ENCODE measurements at regions not wholly inside any gene's neighbourhood (a gene's known extent, or its start where the extent isn't known, plus 50 kb on each side); places are given as distances from the start of the nearest gene placed in this dataset.

DNA sequence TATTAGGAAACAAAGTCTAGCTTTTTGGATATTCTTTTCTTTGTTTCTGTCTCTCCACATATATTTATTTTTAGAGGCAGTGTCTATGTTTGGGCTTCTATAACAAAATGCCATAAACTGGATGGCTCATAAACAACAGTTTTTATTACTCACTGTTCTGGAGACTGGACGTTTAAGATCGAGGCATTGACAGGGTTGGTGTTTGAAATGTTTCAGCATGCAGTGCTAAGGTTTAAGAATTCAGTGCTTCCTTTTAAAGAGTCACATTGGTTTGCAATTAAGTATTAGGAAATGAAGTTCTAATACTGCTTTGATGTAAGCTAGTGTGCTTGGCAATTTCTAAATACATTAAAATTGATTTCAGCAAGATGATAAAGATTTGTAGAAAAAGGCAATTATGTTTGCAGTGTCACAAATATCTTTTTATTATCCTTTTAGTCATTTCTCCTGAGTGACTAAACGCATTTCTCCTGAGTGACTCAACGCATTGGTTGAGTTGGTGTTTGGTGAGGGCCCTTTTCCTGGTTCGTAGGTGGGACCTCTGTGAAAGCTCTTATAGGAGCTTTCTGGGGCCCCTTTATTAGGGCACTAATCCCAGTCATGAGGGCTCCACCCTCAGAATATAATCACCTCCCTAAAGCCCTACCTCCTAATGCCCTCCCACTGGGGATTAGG, 317.0 kb downstream of the USP25 start:
- Histone ChIP-seq H3K4me1 (ENCODE audit: control insufficient read depth, insufficient read depth, low read length) (no peaks in the 10 kb centered on the region), H3K27me3 (replicated peaks; ENCODE audit: control insufficient read depth, insufficient read depth, low read length) (no peaks in the 10 kb centered on the region), H3K4me3 (ENCODE audit: low read length) (no peak overlapping the region), H3K36me3 (ENCODE audit: control insufficient read depth, insufficient read depth, low read length, severe bottlenecking) (no peaks in the 10 kb centered on the region), H3K9ac (ENCODE audit: low read length) (no peak overlapping the region), H3K9me3 (ENCODE audit: control insufficient read depth, low read length) (no peaks in the 10 kb centered on the region)
- peak; percentile 18 for DNase-seq (ENCODE audit: low read depth)

DNA sequence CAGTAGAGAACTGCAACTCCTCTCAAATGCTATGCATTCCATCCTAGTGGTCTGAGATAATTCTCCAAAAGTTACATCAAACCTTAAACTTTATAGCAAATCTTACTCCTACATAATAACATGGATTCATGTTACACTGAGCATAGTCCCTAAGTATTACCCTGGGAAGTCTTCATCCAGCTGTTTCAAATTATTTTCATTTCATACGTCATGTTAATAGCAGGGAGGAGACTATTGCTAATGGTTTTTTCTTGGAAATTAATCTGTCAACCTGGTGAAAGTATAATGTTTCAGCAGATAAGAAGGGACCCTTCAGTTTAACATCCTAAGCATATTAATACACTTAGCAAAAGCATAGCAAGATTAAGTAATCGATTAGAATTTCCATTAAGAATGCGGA, 318.1 kb downstream of the USP25 start:
- Histone ChIP-seq H3K36me3 (ENCODE audit: control insufficient read depth, insufficient read depth, low read length, severe bottlenecking) (no peaks in the 10 kb centered on the region), H3K27me3 (replicated peaks; ENCODE audit: control insufficient read depth, insufficient read depth, low read length) (no peaks in the 10 kb centered on the region), H3K4me3 (ENCODE audit: low read length) (no peak overlapping the region), H3K4me1 (ENCODE audit: control insufficient read depth, insufficient read depth, low read length) (no peaks in the 10 kb centered on the region), H3K9ac (ENCODE audit: low read length) (no peak overlapping the region), H3K9me3 (ENCODE audit: control insufficient read depth, low read length) (no peaks in the 10 kb centered on the region)
- peak; percentile 69 for DNase-seq (ENCODE audit: low read depth)

DNA sequence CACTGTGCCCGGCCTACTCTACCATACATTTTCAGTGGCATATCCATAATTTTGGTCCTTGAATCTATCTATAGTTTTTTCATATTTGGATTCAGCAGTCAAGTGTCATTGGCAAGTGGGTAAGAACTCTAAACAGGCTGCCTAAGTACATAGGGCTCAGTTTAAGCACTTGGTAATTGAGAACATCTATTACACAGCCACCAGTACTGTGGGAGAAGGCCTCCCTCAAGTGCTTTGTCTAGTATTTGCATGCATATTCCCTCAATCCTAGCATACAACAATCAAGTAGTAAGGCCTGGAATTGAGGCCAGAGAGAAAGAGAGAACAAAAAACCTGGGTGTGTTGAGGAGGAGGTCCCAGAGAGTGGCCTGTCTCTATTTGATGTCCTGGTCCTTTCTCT, 325.2 kb downstream of the USP25 start:
- no peak for DNase-seq (ENCODE audit: low read depth)
- no peaks in the 10 kb centered on the region for H3K36me3 ChIP-seq (ENCODE audit: control insufficient read depth, insufficient read depth, low read length, severe bottlenecking)
- H3K4me3 ChIP-seq (ENCODE audit: low read length), result no peak overlapping the region
- H3K27me3 ChIP-seq (replicated peaks; ENCODE audit: control insufficient read depth, insufficient read depth, low read length), result no peaks in the 10 kb centered on the region
- no peak overlapping the region for H3K9ac ChIP-seq (ENCODE audit: low read length)
- no peaks in the 10 kb centered on the region for H3K9me3 ChIP-seq (ENCODE audit: control insufficient read depth, low read length)
- peaks cover 4% of the 10 kb centered on the region for H3K4me1 ChIP-seq (ENCODE audit: control insufficient read depth, insufficient read depth, low read length)

DNA sequence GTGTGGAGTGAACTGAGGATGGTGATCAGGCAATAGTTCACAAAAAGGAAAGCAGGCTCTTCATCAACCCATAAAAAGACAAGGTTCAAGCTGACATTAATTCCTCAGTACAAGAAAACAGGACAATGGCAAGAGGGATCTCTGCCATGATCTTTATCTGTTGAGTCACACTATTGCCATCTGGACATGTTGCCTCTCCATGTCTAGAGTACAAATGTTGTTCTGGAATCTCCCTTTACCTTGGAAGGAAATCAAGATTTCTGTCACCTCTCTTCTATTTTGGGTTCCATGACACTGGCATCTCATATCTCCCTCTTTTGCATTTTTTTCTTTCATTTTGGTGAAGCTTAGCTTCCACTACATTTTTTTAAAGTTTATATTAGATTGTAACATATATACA, 329.1 kb downstream of the USP25 start:
- H3K9ac ChIP-seq (ENCODE audit: low read length), result no peak overlapping the region
- no peak overlapping the region for H3K4me3 ChIP-seq (ENCODE audit: low read length)
- no peaks in the 10 kb centered on the region for H3K9me3 ChIP-seq (ENCODE audit: control insufficient read depth, low read length)
- no peak for DNase-seq (ENCODE audit: low read depth)
- H3K4me1 ChIP-seq (ENCODE audit: control insufficient read depth, insufficient read depth, low read length), result peaks cover 4% of the 10 kb centered on the region
- no peaks in the 10 kb centered on the region for H3K36me3 ChIP-seq (ENCODE audit: control insufficient read depth, insufficient read depth, low read length, severe bottlenecking)
- H3K27me3 ChIP-seq (replicated peaks; ENCODE audit: control insufficient read depth, insufficient read depth, low read length), result no peaks in the 10 kb centered on the region

DNA sequence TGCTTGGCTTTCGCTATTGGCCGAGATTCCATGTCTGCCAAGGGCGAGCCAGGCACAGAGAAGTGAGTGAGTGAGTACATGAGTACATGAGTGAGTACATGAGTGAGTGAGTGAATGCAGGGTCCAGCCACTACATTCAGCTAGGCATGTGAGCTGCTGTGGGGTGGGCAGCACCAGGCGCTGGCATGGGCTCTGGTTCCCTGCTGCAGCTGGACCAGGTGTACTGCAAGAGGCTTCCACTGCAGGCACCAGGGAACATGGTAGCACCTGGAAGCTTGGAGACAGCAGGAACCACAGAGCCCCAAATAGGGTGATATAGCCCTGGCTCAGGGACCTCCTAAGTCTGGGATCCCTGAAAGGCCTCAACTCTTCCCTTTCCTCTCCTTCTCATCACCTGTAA, 330.2 kb downstream of the USP25 start:
- H3K9ac ChIP-seq (ENCODE audit: low read length), result no peak overlapping the region
- DNase-seq (ENCODE audit: low read depth), result no peak
- H3K9me3 ChIP-seq (ENCODE audit: control insufficient read depth, low read length), result no peaks in the 10 kb centered on the region
- H3K4me1 ChIP-seq (ENCODE audit: control insufficient read depth, insufficient read depth, low read length), result peaks cover 4% of the 10 kb centered on the region
- H3K4me3 ChIP-seq (ENCODE audit: low read length), result no peak overlapping the region
- H3K27me3 ChIP-seq (replicated peaks; ENCODE audit: control insufficient read depth, insufficient read depth, low read length), result no peaks in the 10 kb centered on the region
- H3K36me3 ChIP-seq (ENCODE audit: control insufficient read depth, insufficient read depth, low read length, severe bottlenecking), result no peaks in the 10 kb centered on the region

DNA sequence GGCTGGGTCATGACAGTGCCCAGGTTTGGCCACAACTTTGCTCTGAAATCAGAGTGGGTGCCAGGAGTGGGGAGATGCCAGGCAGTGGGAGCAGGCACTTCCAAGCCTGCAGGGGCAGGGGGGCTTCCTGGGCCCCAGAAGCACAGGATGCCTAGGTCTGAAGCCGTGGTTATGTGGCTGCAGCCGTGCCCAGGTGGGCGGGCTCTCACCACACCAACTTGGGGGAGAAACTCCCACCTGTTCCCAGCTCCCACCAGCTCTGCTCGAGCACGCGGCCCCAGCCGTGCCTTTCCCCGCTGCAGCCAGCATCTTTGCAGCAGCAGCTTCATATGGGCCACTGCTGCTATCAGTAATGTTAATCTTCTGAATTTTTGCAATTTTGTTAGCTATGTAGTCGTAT, 331.4 kb downstream of the USP25 start:
- DNase-seq (ENCODE audit: low read depth), result no peak
- Histone ChIP-seq H3K4me1 (ENCODE audit: control insufficient read depth, insufficient read depth, low read length) (peaks cover under 1% of the 10 kb centered on the region), H3K9ac (ENCODE audit: low read length) (no peak overlapping the region), H3K27me3 (replicated peaks; ENCODE audit: control insufficient read depth, insufficient read depth, low read length) (no peaks in the 10 kb centered on the region), H3K9me3 (ENCODE audit: control insufficient read depth, low read length) (peaks cover 6% of the 10 kb centered on the region), H3K36me3 (ENCODE audit: control insufficient read depth, insufficient read depth, low read length, severe bottlenecking) (no peaks in the 10 kb centered on the region), H3K4me3 (ENCODE audit: low read length) (no peak overlapping the region)

DNA sequence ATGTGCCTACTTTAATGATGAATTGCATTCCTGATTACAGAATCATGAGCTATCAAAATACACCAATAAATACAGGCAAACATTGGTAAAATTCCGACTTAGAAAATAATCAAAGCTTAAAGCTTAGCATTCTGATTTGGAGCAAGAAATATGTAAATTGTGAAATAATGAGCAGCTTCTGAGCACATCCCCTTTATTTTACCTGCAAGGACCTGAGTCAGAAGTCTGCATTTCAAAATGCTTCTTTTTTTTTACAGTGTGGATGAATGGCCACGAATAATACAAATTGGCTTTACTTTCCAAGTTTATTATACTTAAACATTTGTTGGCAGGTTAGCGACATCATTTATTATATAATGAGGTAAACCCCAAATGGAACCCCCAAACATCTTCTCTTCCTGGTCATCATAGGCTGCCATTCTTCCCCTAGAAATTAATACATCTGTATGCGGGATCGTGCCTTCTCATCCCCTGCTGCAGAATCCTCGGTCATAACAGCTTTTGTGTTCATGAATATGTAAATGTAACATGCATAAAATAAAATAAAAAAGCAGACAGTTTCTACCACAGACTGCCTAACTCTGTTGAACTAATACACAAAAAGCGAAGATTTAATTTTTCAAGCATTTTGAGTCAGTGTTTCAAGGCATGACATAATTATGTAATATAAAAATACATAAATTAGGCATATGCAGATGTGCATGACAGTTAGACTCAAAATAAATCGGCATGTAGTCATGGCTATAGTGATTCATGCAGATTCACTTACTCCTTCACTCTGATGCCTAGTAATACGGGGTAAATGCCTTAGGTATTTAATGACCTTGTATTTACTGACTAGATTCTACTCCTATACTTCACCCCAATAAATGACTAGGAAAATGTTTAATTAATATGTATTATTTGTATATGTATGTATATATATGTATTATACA, 339.7 kb downstream of the USP25 start:
- Histone ChIP-seq H3K9me3 (ENCODE audit: control insufficient read depth, low read length) (peaks cover 6% of the 10 kb centered on the region), H3K4me1 (ENCODE audit: control insufficient read depth, insufficient read depth, low read length) (peaks cover 10% of the 10 kb centered on the region), H3K9ac (ENCODE audit: low read length) (no peak overlapping the region), H3K27me3 (replicated peaks; ENCODE audit: control insufficient read depth, insufficient read depth, low read length) (no peaks in the 10 kb centered on the region), H3K36me3 (ENCODE audit: control insufficient read depth, insufficient read depth, low read length, severe bottlenecking) (no peaks in the 10 kb centered on the region), H3K4me3 (ENCODE audit: low read length) (peak overlapping the region; percentile 72)
- DNase-seq (ENCODE audit: low read depth), result no peak

DNA sequence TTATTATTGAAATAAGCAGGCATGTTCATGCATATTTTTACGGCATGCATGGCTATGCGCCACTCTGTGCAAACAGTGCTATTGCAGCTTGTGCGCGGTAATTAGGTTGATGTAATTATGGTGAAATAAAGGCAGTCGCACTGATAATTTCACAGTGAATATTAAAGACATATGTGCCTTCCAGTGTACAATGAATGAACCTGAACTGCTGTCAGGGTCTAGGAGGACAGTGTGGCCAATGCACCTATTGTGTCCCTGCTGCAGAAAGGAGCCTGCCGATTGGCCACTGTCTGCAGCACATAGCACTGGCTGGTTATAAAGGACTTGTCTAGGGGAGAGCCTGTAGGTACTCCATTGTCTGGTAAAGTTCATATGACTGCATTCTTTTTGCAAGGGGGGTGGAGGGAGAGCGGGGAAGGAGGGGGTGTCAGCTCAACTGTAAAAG, 340.4 kb downstream of the USP25 start:
- Histone ChIP-seq H3K9me3 (ENCODE audit: control insufficient read depth, low read length) (peaks cover 6% of the 10 kb centered on the region), H3K4me1 (ENCODE audit: control insufficient read depth, insufficient read depth, low read length) (peaks cover 10% of the 10 kb centered on the region), H3K9ac (ENCODE audit: low read length) (peak overlapping the region; percentile 57), H3K27me3 (replicated peaks; ENCODE audit: control insufficient read depth, insufficient read depth, low read length) (no peaks in the 10 kb centered on the region), H3K4me3 (ENCODE audit: low read length) (peak overlapping the region; percentile 72), H3K36me3 (ENCODE audit: control insufficient read depth, insufficient read depth, low read length, severe bottlenecking) (no peaks in the 10 kb centered on the region)
- peak; percentile 46 for DNase-seq (ENCODE audit: low read depth)

DNA sequence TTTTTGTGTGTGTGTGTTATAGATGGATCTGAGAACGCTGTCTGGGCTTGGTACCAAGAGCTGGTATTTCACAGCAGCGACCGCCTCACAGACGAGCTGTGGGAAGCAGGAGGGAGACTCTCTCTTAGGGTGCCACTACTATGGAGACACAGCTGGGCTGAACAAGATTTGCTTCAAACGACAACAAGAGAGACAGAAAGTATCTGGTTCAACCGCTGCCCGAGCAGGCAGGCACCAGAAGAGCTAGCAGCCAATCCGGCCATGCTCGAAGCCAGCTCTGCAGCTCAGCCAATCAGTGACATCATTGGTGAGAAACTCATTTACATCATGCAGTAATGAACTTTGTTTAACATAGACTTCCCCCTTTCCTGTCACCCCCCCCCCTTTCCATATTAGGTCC, 341.3 kb downstream of the USP25 start:
- Histone ChIP-seq H3K9ac (ENCODE audit: low read length) (peak overlapping the region; percentile 57), H3K4me3 (ENCODE audit: low read length) (peak overlapping the region; percentile 72), H3K4me1 (ENCODE audit: control insufficient read depth, insufficient read depth, low read length) (peaks cover 10% of the 10 kb centered on the region), H3K9me3 (ENCODE audit: control insufficient read depth, low read length) (no peaks in the 10 kb centered on the region), H3K36me3 (ENCODE audit: control insufficient read depth, insufficient read depth, low read length, severe bottlenecking) (no peaks in the 10 kb centered on the region), H3K27me3 (replicated peaks; ENCODE audit: control insufficient read depth, insufficient read depth, low read length) (no peaks in the 10 kb centered on the region)
- DNase-seq (ENCODE audit: low read depth), result peak; percentile 55

DNA sequence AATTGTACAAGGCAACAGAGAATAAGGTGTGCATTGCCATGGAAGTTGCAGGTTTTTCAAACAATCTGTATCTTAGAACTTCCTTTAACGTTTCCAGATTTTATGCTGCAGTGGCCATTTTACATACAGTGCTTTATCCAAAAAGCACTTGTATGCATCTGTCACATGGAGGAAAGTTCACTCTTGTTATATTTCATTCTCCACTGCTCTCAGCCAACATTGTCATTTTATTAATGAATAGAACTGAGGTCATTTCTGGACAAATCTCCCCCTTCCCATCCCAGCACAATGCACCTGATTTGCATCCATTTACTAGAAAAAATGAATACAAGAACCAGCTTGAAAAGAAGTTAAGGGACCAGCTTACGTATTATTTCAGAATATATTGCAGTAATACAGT, 342.0 kb downstream of the USP25 start:
- no peaks in the 10 kb centered on the region for H3K9me3 ChIP-seq (ENCODE audit: control insufficient read depth, low read length)

DNA sequence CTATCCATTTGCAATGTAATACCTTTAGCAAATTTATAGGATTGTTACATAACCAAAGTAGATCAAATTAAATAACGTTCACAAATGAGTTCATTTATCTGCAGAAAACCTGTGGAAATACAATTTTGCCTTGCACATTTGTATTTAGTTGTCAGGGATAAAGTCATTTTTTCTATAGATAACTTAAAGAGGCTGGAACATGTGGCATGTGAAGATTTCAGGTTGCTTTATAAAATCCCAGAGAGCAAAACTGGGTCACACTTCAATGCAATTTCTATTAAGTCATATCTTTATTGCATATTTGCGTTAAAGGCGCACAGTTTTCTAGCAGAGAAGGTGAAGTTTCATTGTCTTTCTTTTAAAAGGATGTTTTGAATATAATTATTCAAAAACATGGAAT, 342.4 kb downstream of the USP25 start:
- H3K9ac ChIP-seq (ENCODE audit: low read length), result no peak overlapping the region
- DNase-seq (ENCODE audit: low read depth), result no peak
- no peaks in the 10 kb centered on the region for H3K9me3 ChIP-seq (ENCODE audit: control insufficient read depth, low read length)
- H3K4me3 ChIP-seq (ENCODE audit: low read length), result peak overlapping the region; percentile 59
- H3K4me1 ChIP-seq (ENCODE audit: control insufficient read depth, insufficient read depth, low read length), result peaks cover 10% of the 10 kb centered on the region
- no peaks in the 10 kb centered on the region for H3K36me3 ChIP-seq (ENCODE audit: control insufficient read depth, insufficient read depth, low read length, severe bottlenecking)
- no peaks in the 10 kb centered on the region for H3K27me3 ChIP-seq (replicated peaks; ENCODE audit: control insufficient read depth, insufficient read depth, low read length)

More for the DNA sequence above, 342.0 kb downstream of the USP25 start:
- H3K4me3 ChIP-seq (ENCODE audit: low read length), result no peak overlapping the region
- no peaks in the 10 kb centered on the region for H3K27me3 ChIP-seq (replicated peaks; ENCODE audit: control insufficient read depth, insufficient read depth, low read length)
- no peak for DNase-seq (ENCODE audit: low read depth)
- no peaks in the 10 kb centered on the region for H3K36me3 ChIP-seq (ENCODE audit: control insufficient read depth, insufficient read depth, low read length, severe bottlenecking)
- no peak overlapping the region for H3K9ac ChIP-seq (ENCODE audit: low read length)
- H3K4me1 ChIP-seq (ENCODE audit: control insufficient read depth, insufficient read depth, low read length), result peaks cover 10% of the 10 kb centered on the region
